Epidermal melanocyte (primary cell): ENCODE measurements at regions not wholly inside any gene's neighbourhood (a gene's known extent, or its start where the extent isn't known, plus 50 kb on each side); places are given as distances from the start of the nearest gene placed in this dataset.
"Not testable (repeated sequence)": the region's sequence is repeated elsewhere in the genome, so short reads cannot be mapped to it uniquely, and the experiment has no call there.

Experiments
- DNase-seq: peaks from one replicate; pipeline ENCODE4 v3.0.0; 2011; ENCODE audit warnings: low spot score; ENCODE audit not compliant: insufficient read length

GRCh38 chr6:14891820-14892375, 354.0 kb upstream of the JARID2 start:
- DNase-seq = not testable (repeated sequence)

- no peak for DNase-seq
Observed at GRCh38 chr6:14894105-14894504, 351.8 kb upstream of the JARID2 start.

- DNase-seq = no peak
Observed at GRCh38 chr6:14896475-14896874, 349.4 kb upstream of the JARID2 start.

DNA sequence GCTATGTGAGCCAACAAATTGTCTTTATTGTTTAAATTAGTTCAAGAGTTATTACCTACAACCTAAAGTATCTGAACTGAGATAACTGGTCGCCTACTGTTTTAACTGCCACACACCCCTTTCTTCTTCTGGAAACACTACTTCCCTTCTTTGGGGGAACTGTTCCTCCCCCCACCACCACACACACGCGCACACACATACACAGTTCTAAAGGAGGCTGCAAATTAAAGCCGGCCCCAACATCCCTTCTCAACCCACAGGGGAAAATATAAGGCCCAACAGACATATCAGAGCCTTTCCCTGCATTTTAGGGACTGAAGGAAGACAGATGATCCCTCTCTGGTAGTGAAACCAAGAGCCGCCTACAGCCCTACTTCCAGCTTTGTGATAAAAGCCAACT, 348.0 kb upstream of the JARID2 start:
- no peak for DNase-seq

DNA sequence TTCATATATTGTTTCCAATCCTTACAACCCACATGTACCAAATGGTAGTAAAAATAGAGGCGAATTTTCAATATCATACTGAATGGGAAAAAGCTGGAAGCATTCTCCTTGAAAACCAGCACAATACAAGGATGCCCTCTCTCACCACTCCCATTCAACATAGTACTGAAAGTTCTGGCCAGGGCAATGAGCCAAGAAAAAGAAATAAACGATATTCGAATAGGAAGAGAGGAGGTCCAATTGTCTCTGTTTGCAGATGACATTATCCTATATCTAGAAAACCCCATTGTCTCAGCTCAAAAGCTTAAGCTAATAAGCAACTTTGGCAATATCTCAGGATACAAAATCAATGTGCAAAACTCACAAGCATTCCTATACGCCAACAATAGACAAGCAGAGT, 346.4 kb upstream of the JARID2 start:
- not testable (repeated sequence) for DNase-seq

DNA sequence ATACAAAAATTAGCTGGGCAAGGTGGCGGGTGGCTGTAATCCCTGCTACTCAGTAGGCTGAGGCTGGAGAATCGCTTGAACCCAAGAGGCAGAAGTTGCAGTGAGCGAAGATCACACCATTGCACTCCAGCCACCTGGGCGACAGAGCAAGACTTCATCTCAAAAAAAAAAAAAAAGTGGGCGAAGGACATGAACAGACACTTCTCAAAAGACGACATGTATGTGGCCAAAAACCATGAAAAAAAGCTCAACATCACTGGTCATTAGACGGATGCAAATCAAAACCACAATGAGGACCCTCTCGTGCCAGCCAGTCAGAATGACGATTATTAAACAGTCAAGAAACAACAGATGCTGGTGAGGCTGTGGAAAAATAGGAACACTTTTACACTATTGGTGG, 344.9 kb upstream of the JARID2 start:
- no peak for DNase-seq

DNA sequence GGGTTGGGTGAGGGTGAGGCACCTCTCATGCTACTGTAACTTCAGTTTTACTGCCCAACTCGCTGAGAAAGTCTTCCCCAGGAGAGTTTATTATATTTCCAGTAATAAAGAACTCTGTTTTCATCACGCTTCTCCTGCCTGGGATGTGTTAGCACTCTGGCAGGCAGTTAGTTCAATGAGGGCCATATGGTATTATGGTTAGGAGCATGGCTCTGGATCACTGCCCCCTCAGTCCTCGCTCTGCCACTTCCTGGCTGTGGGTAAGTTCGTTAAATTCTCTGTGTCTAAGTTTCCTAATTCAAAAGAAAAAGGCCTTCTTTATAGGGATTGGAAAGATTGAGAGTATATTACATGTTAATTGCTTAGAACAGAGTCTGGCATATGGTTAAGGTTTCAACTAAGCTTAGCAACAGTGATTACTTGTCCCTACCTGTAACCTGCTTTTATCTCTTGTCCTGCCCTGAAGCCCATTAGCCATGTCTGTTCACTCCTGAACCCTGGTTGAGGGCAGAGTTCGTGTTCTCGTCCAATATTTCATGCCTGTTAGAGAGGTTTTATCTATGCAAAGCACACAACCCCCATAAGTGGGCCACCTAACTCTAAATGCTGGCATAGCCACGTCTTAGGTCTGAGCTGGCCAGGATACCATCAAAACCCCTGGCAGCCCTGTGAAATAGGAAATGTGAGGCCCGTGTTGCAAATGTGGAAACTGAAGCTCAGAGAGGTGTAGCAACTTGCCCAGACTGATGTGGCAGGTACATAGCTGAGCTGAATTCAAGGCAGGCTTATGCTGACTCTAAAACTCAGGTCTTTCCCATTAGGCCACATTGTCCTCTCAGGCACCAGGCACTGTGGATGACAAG, 342.5 kb upstream of the JARID2 start:
- DNase-seq = no peak

DNA sequence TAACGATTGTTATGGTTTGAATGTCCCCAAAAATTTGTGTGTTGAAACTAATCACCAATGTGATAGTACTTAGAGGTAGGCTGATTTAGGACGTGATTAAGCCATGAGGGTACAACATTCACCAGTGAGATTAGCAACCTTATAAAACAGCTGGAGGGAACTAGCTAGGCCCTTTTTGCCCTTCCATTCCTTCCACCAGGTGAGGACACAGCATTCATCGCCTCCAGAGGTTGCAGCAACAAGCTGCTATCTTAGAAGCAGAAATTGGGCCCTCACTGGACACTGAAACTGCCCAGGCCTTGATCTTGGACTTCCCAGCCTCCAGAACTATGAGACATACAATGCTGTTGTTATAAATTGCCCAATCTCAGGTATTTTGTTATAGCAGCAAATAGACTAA, 340.7 kb upstream of the JARID2 start:
- DNase-seq = no peak

DNA sequence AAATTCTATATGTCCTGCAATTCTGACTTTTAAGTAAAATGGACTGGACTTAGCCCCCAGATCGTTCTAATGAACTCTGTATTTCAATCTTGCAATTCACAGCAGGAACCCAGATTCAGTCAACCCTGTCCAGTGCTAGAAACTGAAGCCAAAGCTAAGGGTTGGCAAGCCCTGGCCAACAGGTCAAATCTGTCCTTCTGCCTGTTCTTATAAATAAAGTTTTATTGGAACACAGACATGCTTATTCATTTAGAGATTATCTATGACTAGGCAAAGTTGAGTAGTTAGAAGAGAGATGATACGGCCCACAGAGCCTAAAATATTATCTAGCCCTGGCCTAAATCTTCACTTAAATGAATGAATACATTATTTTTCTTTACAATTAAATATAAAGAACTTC, 339.2 kb upstream of the JARID2 start:
- DNase-seq = no peak

GRCh38 chr6:14910692-14911547, 334.9 kb upstream of the JARID2 start:
- DNase-seq = no peak

GRCh38 chr6:14912226-14912625, 333.6 kb upstream of the JARID2 start:
- DNase-seq = no peak

DNA sequence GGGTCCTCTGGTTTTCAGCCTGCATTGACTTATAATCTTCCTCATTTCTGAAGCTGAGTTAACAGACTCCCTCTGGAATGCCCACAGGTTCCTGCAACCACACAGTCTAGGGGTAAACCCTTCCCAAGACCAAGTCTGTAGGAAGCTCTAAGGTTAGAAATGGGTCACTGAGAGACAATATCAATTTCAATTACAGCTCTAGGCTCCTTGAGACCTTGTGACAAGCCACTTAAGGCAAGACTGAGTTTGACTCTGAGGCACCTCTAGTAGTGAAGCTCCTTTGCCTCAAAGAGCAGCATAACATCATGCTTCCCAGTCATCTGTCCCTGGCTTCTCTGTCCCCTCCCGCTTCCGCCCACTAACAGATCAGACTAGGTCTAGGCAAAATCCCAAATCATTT, 333.2 kb upstream of the JARID2 start:
- DNase-seq = no peak

DNA sequence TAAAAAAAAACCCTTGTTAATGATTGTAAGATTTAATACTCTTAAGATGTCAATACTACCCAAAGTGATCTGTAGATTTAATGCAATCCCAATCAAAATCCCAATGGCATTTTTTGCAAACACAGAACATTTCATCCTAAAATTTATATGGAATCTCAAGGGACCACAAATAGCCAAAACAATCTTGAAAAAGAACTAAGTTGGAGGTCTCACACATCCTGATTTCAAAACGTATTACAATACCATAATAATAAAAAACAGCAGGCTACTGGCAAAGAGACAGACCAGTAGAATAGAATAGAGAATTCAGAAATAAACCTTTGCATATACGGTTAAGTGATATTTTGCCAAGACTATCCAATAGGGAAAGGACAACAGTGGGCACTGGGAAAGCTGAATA, 331.9 kb upstream of the JARID2 start:
- DNase-seq = no peak

DNA sequence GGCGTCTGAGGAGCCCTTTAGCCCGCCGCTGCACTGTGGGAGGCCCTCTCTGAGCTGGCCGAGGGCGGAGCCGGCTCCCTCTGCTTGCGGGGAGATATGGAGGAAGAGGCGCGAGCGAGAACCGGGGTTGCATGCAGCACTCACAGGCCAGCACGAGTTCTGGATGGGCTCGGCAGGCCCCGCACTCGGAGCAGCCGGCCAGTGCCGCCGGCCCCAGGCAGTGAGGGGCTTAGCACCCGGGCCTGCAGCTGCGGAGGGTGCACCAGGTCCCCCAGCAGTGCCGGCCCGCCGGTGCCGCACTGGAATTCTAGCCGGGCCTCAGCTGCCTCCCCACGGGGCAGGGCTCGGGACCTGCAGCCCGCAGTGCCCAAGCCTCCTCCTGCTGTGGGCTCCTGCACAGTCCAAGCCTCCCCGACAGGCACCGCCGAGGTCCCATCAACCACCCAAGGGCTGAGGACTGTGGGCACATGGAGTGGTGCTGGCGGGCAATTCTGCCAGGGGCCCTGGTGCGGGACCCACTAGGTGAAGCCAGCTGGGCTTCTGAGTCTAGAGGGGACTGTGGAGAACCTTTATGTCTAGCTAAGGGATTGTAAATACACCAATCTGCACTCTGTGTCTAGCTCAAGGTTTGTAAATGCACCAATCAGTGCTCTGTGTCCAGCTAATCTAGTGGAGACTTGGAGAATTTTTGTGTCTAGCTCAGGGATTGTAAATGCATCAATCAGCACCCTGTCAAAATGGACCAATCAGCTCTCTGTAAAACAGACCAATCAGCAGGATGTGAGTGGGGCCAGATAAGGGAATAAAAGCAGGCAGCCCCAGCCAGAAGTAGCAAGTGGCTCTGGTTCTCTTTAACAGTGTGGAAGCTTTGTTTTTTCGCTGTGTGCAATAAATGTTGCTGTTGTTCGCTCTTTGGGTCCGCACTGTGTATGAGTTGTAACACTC, 329.7 kb upstream of the JARID2 start:
- no peak for DNase-seq

GRCh38 chr6:14917109-14917910, 328.6 kb upstream of the JARID2 start:
- no peak for DNase-seq

GRCh38 chr6:14918200-14918907, 327.5 kb upstream of the JARID2 start:
- DNase-seq = no peak

DNA sequence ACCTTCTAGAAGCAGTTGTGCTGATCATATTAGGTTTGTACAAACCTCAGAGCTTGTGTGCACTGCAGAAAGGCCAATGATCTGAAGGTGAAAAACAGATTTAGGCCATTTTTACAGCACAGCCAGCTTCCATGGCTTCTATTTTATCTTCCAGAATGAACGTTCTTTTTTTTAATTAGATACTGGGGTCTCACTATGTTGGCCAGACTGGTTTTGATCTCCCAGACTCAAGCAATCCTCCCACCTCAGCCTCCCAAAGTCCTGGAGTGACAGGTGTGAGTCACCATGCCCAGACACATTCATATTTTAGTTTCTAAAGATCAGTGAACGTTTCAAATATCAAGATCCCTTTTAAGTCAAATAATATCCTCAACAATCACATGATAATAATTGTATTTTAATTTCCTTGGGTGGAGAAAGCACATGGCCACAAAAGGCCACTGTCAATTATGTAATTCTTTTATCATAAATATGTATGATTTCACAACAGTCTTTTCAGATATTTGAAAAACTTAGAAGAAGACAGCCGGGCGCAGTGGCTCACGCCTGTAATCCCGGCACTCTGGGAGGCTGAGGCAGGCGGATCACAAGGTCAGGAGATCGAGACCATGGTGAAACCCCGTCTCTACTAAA, 326.7 kb upstream of the JARID2 start:
- DNase-seq = no peak

DNA sequence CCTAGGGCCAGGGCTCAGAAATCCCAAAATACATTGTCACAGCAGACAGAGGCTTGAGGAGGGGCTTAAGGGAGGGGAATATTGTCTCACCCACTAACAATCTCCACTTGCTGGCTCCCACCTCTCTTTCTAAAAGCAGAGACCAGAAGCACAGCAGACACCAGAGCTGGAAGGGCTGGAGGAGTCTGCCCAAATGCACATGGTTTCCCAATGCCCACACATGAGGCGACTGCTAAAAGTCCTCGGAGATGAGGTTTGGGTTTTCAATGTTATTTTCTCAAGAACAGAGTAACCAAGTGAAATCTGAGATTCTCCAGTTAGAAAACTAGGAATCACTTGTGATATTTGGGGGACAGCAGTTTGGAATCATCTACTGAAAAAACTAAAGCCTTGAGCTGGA, 325.6 kb upstream of the JARID2 start:
- DNase-seq = no peak

GRCh38 chr6:14921170-14921569, 324.7 kb upstream of the JARID2 start:
- DNase-seq = no peak
